HepG2 (cell line): ENCODE measurements at regions not wholly inside any gene's neighbourhood (a gene's known extent, or its start where the extent isn't known, plus 50 kb on each side); places are given as distances from the start of the nearest gene placed in this dataset.

Experiments used
- CEBPB ChIP-seq: IDR thresholded peaks from 2 replicates; pipeline ENCODE4 v1.6.1; 2011; ENCODE audit warnings: low read depth, low read length, improper control_type of control experiment, borderline replicate concordance
- CENPX ChIP-seq: sonication (generic); formaldehyde crosslinking; IDR thresholded peaks from 2 replicates; pipeline ENCODE4 v1.9.0; 2021; ENCODE audit warnings: mild to moderate bottlenecking, missing genetic modification reagents, moderate library complexity
- HDAC1 ChIP-seq: sonication (generic); formaldehyde crosslinking; IDR thresholded peaks from 2 replicates; pipeline ENCODE4 v1.5.1; 2020; ENCODE audit warnings: mild to moderate bottlenecking, missing genetic modification reagents
- HDAC6 ChIP-seq: fragments of 200-600 bp; sonication (generic); IDR thresholded peaks from 2 replicates; pipeline ENCODE4 v1.7.0; 2017; ENCODE audit warnings: mild to moderate bottlenecking, antibody characterized with exemption, low read length, low read depth
- HNRNPK ChIP-seq: fragments of 200-400 bp; formaldehyde crosslinking; IDR thresholded peaks from 2 replicates; pipeline ENCODE4 v1.6.1; 2018; ENCODE audit warnings: low read length, low read depth, moderate library complexity, mild to moderate bottlenecking; ENCODE audit not compliant: poor library complexity, severe bottlenecking
- ISL2 ChIP-seq: sonication (generic); formaldehyde crosslinking; IDR thresholded peaks from 2 replicates; pipeline ENCODE4 v1.5.0; 2020; ENCODE audit warnings: missing genetic modification reagents
- KDM6A ChIP-seq: IDR thresholded peaks from 2 replicates; pipeline ENCODE4 v1.6.1; 2016; ENCODE audit warnings: low read depth
- NAIF1 ChIP-seq: sonication (generic); formaldehyde crosslinking; IDR thresholded peaks from 2 replicates; pipeline ENCODE4 v1.5.0; 2020; ENCODE audit warnings: mild to moderate bottlenecking, missing genetic modification reagents, borderline replicate concordance
- NCOR1 ChIP-seq: fragments of 200-600 bp; sonication (generic); IDR thresholded peaks from 2 replicates; pipeline ENCODE4 v1.7.0; 2017; ENCODE audit warnings: antibody characterized with exemption, low read length, borderline replicate concordance
- POLR2AphosphoS5 ChIP-seq: IDR thresholded peaks from 2 replicates; pipeline ENCODE4 v1.6.1; 2012; ENCODE audit warnings: low read depth, low read length
- RARG ChIP-seq: sonication (generic); formaldehyde crosslinking; IDR thresholded peaks from 2 replicates; pipeline ENCODE4 v1.4.0; 2020; ENCODE audit warnings: low read depth, mild to moderate bottlenecking, missing genetic modification reagents
- SATB2 ChIP-seq: sonication (generic); formaldehyde crosslinking; IDR thresholded peaks from 2 replicates; pipeline ENCODE4 v1.5.0; 2020; ENCODE audit warnings: missing genetic modification reagents
- SMC3 ChIP-seq: IDR thresholded peaks from 2 replicates; pipeline ENCODE4 v1.6.1; 2011; ENCODE audit warnings: low read length, improper control_type of control experiment
- ZBTB8A ChIP-seq: sonication (generic); formaldehyde crosslinking; IDR thresholded peaks from 2 replicates; pipeline ENCODE4 v1.4.0; 2020; ENCODE audit warnings: mild to moderate bottlenecking, low read depth, missing genetic modification reagents, borderline replicate concordance
- ZNF468 ChIP-seq: sonication (generic); formaldehyde crosslinking; IDR thresholded peaks from 2 replicates; pipeline ENCODE4 v1.8.0; 2022; ENCODE audit warnings: mild to moderate bottlenecking, moderate library complexity, missing genetic modification reagents
- ZNF496 ChIP-seq: sonication (generic); formaldehyde crosslinking; IDR thresholded peaks from 2 replicates; pipeline ENCODE4 v1.8.1; 2023; ENCODE audit warnings: mild to moderate bottlenecking, moderate library complexity, missing genetic modification reagents; ENCODE audit not compliant: insufficient replicate concordance
- ZNF564 ChIP-seq: sonication (generic); formaldehyde crosslinking; IDR thresholded peaks from 2 replicates; pipeline ENCODE4 v1.8.1; 2023; ENCODE audit warnings: mild to moderate bottlenecking, missing genetic modification reagents
- ZNF605 ChIP-seq: sonication (generic); formaldehyde crosslinking; IDR thresholded peaks from 2 replicates; pipeline ENCODE4 v1.8.0; 2022; ENCODE audit warnings: mild to moderate bottlenecking, missing genetic modification reagents
- ZNF629 ChIP-seq: sonication (generic); formaldehyde crosslinking; conservative IDR thresholded peaks from 2 replicates; pipeline ENCODE4 v1.5.0; 2020; ENCODE audit warnings: missing genetic modification reagents
- ZNF816 ChIP-seq: sonication (generic); formaldehyde crosslinking; IDR thresholded peaks from 2 replicates; pipeline ENCODE4 v1.8.0; 2022; ENCODE audit warnings: missing genetic modification reagents, mild to moderate bottlenecking, borderline replicate concordance
- TF ChIP-seq, protein P1 (sequence below), 2 experiments: IDR thresholded peaks; 2 replicates each; pipeline ENCODE4 v1.6.1; 2011 to 2012; ENCODE audit warnings: low read length in 2 of 2, borderline replicate concordance in 1 of 2, low read depth in 1 of 2, mild to moderate bottlenecking in 1 of 2, moderate library complexity in 1 of 2
- TF ChIP-seq, protein P2 (sequence below): IDR thresholded peaks from 2 replicates; pipeline ENCODE4 v1.6.1; 2016
- TF ChIP-seq, protein P3 (sequence below): sonication (generic); formaldehyde crosslinking; IDR thresholded peaks from 2 replicates; pipeline ENCODE4 v1.8.1; 2023; ENCODE audit warnings: missing genetic modification reagents, inconsistent platforms, borderline replicate concordance
- TF ChIP-seq, protein P4 (sequence below): sonication (generic); formaldehyde crosslinking; IDR thresholded peaks from 2 replicates; pipeline ENCODE4 v1.5.1; 2020; ENCODE audit warnings: missing genetic modification reagents, mild to moderate bottlenecking, borderline replicate concordance

DNA sequence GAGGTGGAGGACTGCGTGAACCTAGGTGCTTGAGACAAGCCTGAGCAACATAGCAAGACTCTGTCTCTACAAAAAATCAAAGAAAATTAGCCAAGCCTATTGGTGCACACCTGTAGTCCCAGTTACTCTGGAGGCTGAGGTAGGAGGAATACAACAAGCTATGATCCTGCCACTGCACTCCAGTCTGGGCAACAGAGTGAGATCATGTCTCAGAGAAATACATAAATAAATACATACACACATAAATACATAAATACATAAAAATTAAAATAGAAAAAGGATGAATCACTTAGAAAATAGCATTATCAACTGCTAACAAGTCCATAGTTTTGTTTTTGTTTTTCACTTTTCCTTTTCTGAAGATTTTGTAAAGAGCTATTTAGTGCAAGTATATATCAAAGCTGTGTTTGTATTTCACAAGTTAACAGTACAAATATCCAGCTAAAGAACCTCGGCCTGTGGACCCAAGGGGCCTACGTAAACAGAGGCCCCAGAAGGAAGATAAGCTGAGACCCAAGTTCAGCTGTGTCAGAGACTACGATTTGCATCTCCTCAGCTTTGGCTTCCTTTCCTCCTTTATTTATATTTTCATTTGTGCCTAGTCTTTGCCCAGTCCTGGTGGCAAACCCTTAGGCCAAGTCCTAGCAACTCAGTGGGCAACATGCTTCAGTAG is 67.1 kb upstream of the ROBO2 start (continued):
- no peak for TF ChIP-seq NAIF1
- no peak for TF ChIP-seq SMC3
- no peak for TF ChIP-seq ZNF816
- TF ChIP-seq SATB2 (CRISPR knock-in tag) = no peak
- TF ChIP-seq CENPX (CRISPR knock-in tag) = no peak
- TF ChIP-seq, protein P1, sequence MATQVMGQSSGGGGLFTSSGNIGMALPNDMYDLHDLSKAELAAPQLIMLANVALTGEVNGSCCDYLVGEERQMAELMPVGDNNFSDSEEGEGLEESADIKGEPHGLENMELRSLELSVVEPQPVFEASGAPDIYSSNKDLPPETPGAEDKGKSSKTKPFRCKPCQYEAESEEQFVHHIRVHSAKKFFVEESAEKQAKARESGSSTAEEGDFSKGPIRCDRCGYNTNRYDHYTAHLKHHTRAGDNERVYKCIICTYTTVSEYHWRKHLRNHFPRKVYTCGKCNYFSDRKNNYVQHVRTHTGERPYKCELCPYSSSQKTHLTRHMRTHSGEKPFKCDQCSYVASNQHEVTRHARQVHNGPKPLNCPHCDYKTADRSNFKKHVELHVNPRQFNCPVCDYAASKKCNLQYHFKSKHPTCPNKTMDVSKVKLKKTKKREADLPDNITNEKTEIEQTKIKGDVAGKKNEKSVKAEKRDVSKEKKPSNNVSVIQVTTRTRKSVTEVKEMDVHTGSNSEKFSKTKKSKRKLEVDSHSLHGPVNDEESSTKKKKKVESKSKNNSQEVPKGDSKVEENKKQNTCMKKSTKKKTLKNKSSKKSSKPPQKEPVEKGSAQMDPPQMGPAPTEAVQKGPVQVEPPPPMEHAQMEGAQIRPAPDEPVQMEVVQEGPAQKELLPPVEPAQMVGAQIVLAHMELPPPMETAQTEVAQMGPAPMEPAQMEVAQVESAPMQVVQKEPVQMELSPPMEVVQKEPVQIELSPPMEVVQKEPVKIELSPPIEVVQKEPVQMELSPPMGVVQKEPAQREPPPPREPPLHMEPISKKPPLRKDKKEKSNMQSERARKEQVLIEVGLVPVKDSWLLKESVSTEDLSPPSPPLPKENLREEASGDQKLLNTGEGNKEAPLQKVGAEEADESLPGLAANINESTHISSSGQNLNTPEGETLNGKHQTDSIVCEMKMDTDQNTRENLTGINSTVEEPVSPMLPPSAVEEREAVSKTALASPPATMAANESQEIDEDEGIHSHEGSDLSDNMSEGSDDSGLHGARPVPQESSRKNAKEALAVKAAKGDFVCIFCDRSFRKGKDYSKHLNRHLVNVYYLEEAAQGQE (IDR thresholded peaks at IDR 0.05; ENCODE audit: borderline replicate concordance in 1 of 2, low read depth in 1 of 2, low read length in 2 of 2) = peak in 1 of 2 experiments; percentile 72; a peak in 1 of 4 replicates
- TF ChIP-seq ZNF468 (CRISPR knock-in tag) = no peak
- no peak for TF ChIP-seq RARG (CRISPR knock-in tag)
- TF ChIP-seq ZBTB8A (CRISPR knock-in tag) = no peak
- TF ChIP-seq HDAC6 = no peak
- TF ChIP-seq ZNF629 (CRISPR knock-in tag) = no peak
- peak; percentile 11; the same call in 1 of the 2 replicates for TF ChIP-seq CEBPB
- peak; percentile 90 for TF ChIP-seq ISL2 (CRISPR knock-in tag)
- 0 out of 2 replicates have a peak, but pooled peaks have one; percentile 39 for TF ChIP-seq NCOR1
- TF ChIP-seq, protein P2, sequence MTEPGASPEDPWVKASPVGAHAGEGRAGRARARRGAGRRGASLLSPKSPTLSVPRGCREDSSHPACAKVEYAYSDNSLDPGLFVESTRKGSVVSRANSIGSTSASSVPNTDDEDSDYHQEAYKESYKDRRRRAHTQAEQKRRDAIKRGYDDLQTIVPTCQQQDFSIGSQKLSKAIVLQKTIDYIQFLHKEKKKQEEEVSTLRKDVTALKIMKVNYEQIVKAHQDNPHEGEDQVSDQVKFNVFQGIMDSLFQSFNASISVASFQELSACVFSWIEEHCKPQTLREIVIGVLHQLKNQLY (CRISPR knock-in tag) = no peak
- TF ChIP-seq ZNF564 (CRISPR knock-in tag) = no peak
- TF ChIP-seq HDAC1 (CRISPR knock-in tag) = peak; percentile 56
- TF ChIP-seq KDM6A (CRISPR knock-in tag) = peak; percentile 91
- TF ChIP-seq, protein P3, sequence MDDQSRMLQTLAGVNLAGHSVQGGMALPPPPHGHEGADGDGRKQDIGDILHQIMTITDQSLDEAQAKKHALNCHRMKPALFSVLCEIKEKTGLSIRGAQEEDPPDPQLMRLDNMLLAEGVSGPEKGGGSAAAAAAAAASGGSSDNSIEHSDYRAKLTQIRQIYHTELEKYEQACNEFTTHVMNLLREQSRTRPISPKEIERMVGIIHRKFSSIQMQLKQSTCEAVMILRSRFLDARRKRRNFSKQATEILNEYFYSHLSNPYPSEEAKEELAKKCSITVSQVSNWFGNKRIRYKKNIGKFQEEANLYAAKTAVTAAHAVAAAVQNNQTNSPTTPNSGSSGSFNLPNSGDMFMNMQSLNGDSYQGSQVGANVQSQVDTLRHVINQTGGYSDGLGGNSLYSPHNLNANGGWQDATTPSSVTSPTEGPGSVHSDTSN (CRISPR knock-in tag) = no peak
- TF ChIP-seq ZNF605 (CRISPR knock-in tag) = no peak
- TF ChIP-seq, protein P4, sequence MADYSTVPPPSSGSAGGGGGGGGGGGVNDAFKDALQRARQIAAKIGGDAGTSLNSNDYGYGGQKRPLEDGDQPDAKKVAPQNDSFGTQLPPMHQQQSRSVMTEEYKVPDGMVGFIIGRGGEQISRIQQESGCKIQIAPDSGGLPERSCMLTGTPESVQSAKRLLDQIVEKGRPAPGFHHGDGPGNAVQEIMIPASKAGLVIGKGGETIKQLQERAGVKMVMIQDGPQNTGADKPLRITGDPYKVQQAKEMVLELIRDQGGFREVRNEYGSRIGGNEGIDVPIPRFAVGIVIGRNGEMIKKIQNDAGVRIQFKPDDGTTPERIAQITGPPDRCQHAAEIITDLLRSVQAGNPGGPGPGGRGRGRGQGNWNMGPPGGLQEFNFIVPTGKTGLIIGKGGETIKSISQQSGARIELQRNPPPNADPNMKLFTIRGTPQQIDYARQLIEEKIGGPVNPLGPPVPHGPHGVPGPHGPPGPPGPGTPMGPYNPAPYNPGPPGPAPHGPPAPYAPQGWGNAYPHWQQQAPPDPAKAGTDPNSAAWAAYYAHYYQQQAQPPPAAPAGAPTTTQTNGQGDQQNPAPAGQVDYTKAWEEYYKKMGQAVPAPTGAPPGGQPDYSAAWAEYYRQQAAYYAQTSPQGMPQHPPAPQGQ (CRISPR knock-in tag) = no peak
- TF ChIP-seq HNRNPK = no peak
- TF ChIP-seq POLR2AphosphoS5 = no peak
- TF ChIP-seq ZNF496 (CRISPR knock-in tag) = no peak
